DND-41 (cell line): ENCODE measurements at regions not wholly inside any gene's neighbourhood (a gene's known extent, or its start where the extent isn't known, plus 50 kb on each side); places are given as distances from the start of the nearest gene placed in this dataset.

Experiments used
- CTCF ChIP-seq: IDR thresholded peaks from 2 replicates; pipeline ENCODE4 v1.5.1; 2012; ENCODE audit warnings: borderline replicate concordance, low read length, moderate library complexity, mild to moderate bottlenecking; ENCODE audit not compliant: poor library complexity, severe bottlenecking; ENCODE audit errors: extremely low read depth
- EZH2 ChIP-seq: IDR thresholded peaks from 3 replicates; pipeline ENCODE4 v1.6.1; 2012; ENCODE audit warnings: borderline replicate concordance, low read depth, mild to moderate bottlenecking, moderate library complexity, low read length, inconsistent platforms; ENCODE audit not compliant: severe bottlenecking

- TF ChIP-seq CTCF (no peak), EZH2 (no peak)
Measured at GRCh38 chr9:36772449-36773403, 200.0 kb downstream of the MELK start.
